SK-N-SH treated with all-trans-retinoic acid at 6 μM for 48 hours (cell line): ENCODE measurements at regions not wholly inside any gene's neighbourhood (a gene's known extent, or its start where the extent isn't known, plus 50 kb on each side); places are given as distances from the start of the nearest gene placed in this dataset.

Experiments
- ARNTL ChIP-seq: fragments of 450-650 bp; formaldehyde crosslinking; IDR thresholded peaks from 2 replicates; pipeline ENCODE4 v1.5.0; 2020; ENCODE audit warnings: low read depth, mild to moderate bottlenecking, moderate library complexity, borderline replicate concordance
- BACH2 ChIP-seq: fragments of 250-450 bp; sonication (Bioruptor Pico); IDR thresholded peaks from 2 replicates; pipeline ENCODE4 v1.9.0; 2021; ENCODE audit warnings: mild to moderate bottlenecking, borderline replicate concordance
- CREB5 ChIP-seq: fragments of 250-450 bp; sonication (Bioruptor Pico); IDR thresholded peaks from 2 replicates; pipeline ENCODE4 v1.5.1; 2020; ENCODE audit warnings: low read depth, mild to moderate bottlenecking, moderate library complexity
- CSDC2 ChIP-seq: fragments of 250-450 bp; sonication (Bioruptor Pico); IDR thresholded peaks from 2 replicates; pipeline ENCODE4 v1.5.0; 2020; ENCODE audit warnings: mild to moderate bottlenecking, moderate library complexity
- PATZ1 ChIP-seq: fragments of 250-450 bp; sonication (Bioruptor Pico); IDR thresholded peaks from 2 replicates; pipeline ENCODE4 v1.8.0; 2020; ENCODE audit warnings: mild to moderate bottlenecking, moderate library complexity, borderline replicate concordance
- RARB ChIP-seq: fragments of 250-450 bp; sonication (Bioruptor Pico); IDR thresholded peaks from 2 replicates; pipeline ENCODE4 v1.8.0; 2021; ENCODE audit warnings: mild to moderate bottlenecking, moderate library complexity
- TCF4 ChIP-seq: fragments of 250-450 bp; sonication (Bioruptor Pico); IDR thresholded peaks from 2 replicates; pipeline ENCODE4 v1.8.0; 2021; ENCODE audit warnings: mild to moderate bottlenecking, moderate library complexity, borderline replicate concordance
- TOX ChIP-seq: fragments of 250-450 bp; sonication (Bioruptor Pico); IDR thresholded peaks from 2 replicates; pipeline ENCODE4 v1.8.0; 2021; ENCODE audit warnings: mild to moderate bottlenecking, moderate library complexity, borderline replicate concordance
- ZFP3 ChIP-seq: fragments of 250-450 bp; sonication (Bioruptor Pico); IDR thresholded peaks from 2 replicates; pipeline ENCODE4 v1.5.0; 2020; ENCODE audit warnings: mild to moderate bottlenecking, moderate library complexity

- TF ChIP-seq TOX (CRISPR knock-in tag), result no peak
- TF ChIP-seq CREB5 (CRISPR knock-in tag), result no peak
- no peak for TF ChIP-seq BACH2
- no peak for TF ChIP-seq ZFP3 (CRISPR knock-in tag)
- no peak for TF ChIP-seq RARB (CRISPR knock-in tag)
- TF ChIP-seq TCF4 (CRISPR knock-in tag), result no peak
- TF ChIP-seq CSDC2 (CRISPR knock-in tag), result no peak
- TF ChIP-seq PATZ1, result no peak
- TF ChIP-seq ARNTL (CRISPR knock-in tag), result no peak
These were observed 98.6 kb downstream of the NXPE2 start for GRCh38 chr11:114776956-114777355.
